GM12864 (cell line): ENCODE measurements at regions not wholly inside any gene's neighbourhood (a gene's known extent, or its start where the extent isn't known, plus 50 kb on each side); places are given as distances from the start of the nearest gene placed in this dataset.

Source experiments
- DNase-seq: peaks from one replicate; pipeline ENCODE4 v3.0.0-alpha.2; 2011; ENCODE audit warnings: low read depth
- H3K4me3 ChIP-seq: 2 replicates; pipeline ENCODE4 v1.5.1; 2011; ENCODE audit warnings: mild to moderate bottlenecking, low read depth, low read length, control low read depth
- CTCF ChIP-seq: IDR thresholded peaks from 2 replicates; pipeline ENCODE4 v1.5.1; 2011; ENCODE audit warnings: low read depth, mild to moderate bottlenecking, moderate library complexity, low read length, control low read depth, inconsistent platforms; ENCODE audit errors: missing control alignments

GRCh38 chr15:101124731-101125451, 127.0 kb downstream of the CHSY1 start:
- H3K4me3 ChIP-seq, result no peak overlapping the region
- DNase-seq, result no peak
- TF ChIP-seq CTCF, result no peak

GRCh38 chr15:101123222-101123910, 128.5 kb downstream of the CHSY1 start:
- no peak for TF ChIP-seq CTCF
- no peak overlapping the region for H3K4me3 ChIP-seq
- no peak for DNase-seq

GRCh38 chr15:101122806-101123205, 129.0 kb downstream of the CHSY1 start:
- H3K4me3 ChIP-seq, result no peak overlapping the region
- DNase-seq, result no peak
- TF ChIP-seq CTCF, result no peak

GRCh38 chr15:101122266-101122665, 129.6 kb downstream of the CHSY1 start:
- DNase-seq, result no peak
- no peak for TF ChIP-seq CTCF
- no peak overlapping the region for H3K4me3 ChIP-seq

- no peak overlapping the region for H3K4me3 ChIP-seq
- DNase-seq, result no peak
- TF ChIP-seq CTCF, result peak; percentile 43
These were observed 130.2 kb downstream of the CHSY1 start for GRCh38 chr15:101121511-101122090.

- no peak for TF ChIP-seq CTCF
These were observed 130.9 kb downstream of the CHSY1 start for GRCh38 chr15:101120987-101121386.

More at GRCh38 chr15:101120987-101121386, 130.9 kb downstream of the CHSY1 start:
- no peak overlapping the region for H3K4me3 ChIP-seq
- no peak for DNase-seq
